H9 (cell line): ENCODE measurements at regions not wholly inside any gene's neighbourhood (a gene's known extent, or its start where the extent isn't known, plus 50 kb on each side); places are given as distances from the start of the nearest gene placed in this dataset.

Source experiments
- DNase-seq: peaks from one replicate; pipeline ENCODE4 v3.0.0-alpha.2; 2017
- H2AFZ ChIP-seq: one replicate; pipeline ENCODE4 v1.6.1; 2013; ENCODE audit warnings: mild to moderate bottlenecking, low read length, control low read depth, moderate library complexity
- H2AK5ac ChIP-seq: 2 replicates; pipeline ENCODE4 v1.6.1; 2013; ENCODE audit warnings: low read length, control low read depth, mixed read lengths; ENCODE audit not compliant: insufficient read length
- H2BK120ac ChIP-seq: one replicate; pipeline ENCODE4 v1.6.1; 2013; ENCODE audit warnings: low read depth, mild to moderate bottlenecking, low read length, control low read depth, inconsistent platforms; ENCODE audit not compliant: poor library complexity, severe bottlenecking
- H2BK12ac ChIP-seq: 2 replicates; pipeline ENCODE4 v1.6.1; 2013; ENCODE audit warnings: low read length, control low read depth, mixed read lengths, low read depth; ENCODE audit not compliant: insufficient read length
- H2BK15ac ChIP-seq: 2 replicates; pipeline ENCODE4 v1.6.1; 2013; ENCODE audit warnings: low read depth, low read length, control low read depth
- H2BK20ac ChIP-seq: one replicate; pipeline ENCODE4 v1.6.1; 2013; ENCODE audit warnings: low read depth, mild to moderate bottlenecking, low read length, control low read depth, inconsistent platforms; ENCODE audit not compliant: poor library complexity, severe bottlenecking
- H2BK5ac ChIP-seq: 2 replicates; pipeline ENCODE4 v1.6.1; 2013; ENCODE audit warnings: low read length, control low read depth, mixed read lengths; ENCODE audit not compliant: insufficient read length
- H3K14ac ChIP-seq: 2 replicates; pipeline ENCODE4 v1.6.1; 2013; ENCODE audit warnings: low read length, control low read depth; ENCODE audit not compliant: insufficient read depth
- H3K18ac ChIP-seq: 2 replicates; pipeline ENCODE4 v1.6.1; 2013; ENCODE audit warnings: low read depth, mild to moderate bottlenecking, mixed read lengths, low read length, control low read depth; ENCODE audit not compliant: insufficient read length
- H3K23ac ChIP-seq: 2 replicates; pipeline ENCODE4 v1.6.1; 2013; ENCODE audit warnings: low read length, control low read depth, mixed read lengths, low read depth; ENCODE audit not compliant: insufficient read length
- H3K23me2 ChIP-seq: 2 replicates; pipeline ENCODE4 v1.6.1; 2013; ENCODE audit warnings: low read depth, mild to moderate bottlenecking, mixed read lengths, low read length, control low read depth; ENCODE audit not compliant: insufficient read length, poor library complexity, severe bottlenecking
- H3K27ac ChIP-seq: 2 replicates; pipeline ENCODE4 v1.5.1; 2013; ENCODE audit warnings: low read length, control low read depth, mixed read lengths, low read depth; ENCODE audit not compliant: insufficient read length
- H3K27me3 ChIP-seq: 2 replicates; pipeline ENCODE4 v1.6.1; 2013; ENCODE audit warnings: low read length, control low read depth, inconsistent platforms; ENCODE audit not compliant: insufficient read depth
- H3K4ac ChIP-seq: 2 replicates; pipeline ENCODE4 v1.6.1; 2013; ENCODE audit warnings: low read depth, mild to moderate bottlenecking, control low read depth, inconsistent platforms, low read length, moderate library complexity
- H3K4me1 ChIP-seq: 2 replicates; pipeline ENCODE4 v1.6.1; 2013; ENCODE audit warnings: low read length, control low read depth, inconsistent platforms; ENCODE audit not compliant: insufficient read depth
- H3K4me2 ChIP-seq: 2 replicates; pipeline ENCODE4 v1.6.1; 2013; ENCODE audit warnings: low read length, control low read depth, mixed read lengths; ENCODE audit not compliant: insufficient read length, insufficient read depth
- H3K56ac ChIP-seq: 2 replicates; pipeline ENCODE4 v1.6.1; 2013; ENCODE audit warnings: low read depth, mild to moderate bottlenecking, mixed read lengths, low read length, control low read depth; ENCODE audit not compliant: insufficient read length
- H3K79me1 ChIP-seq: 2 replicates; pipeline ENCODE4 v1.6.1; 2013; ENCODE audit warnings: low read depth, mild to moderate bottlenecking, moderate library complexity, low read length, control low read depth, inconsistent platforms; ENCODE audit not compliant: insufficient read depth, poor library complexity, severe bottlenecking
- H3K79me2 ChIP-seq: 2 replicates; pipeline ENCODE4 v1.6.1; 2013; ENCODE audit warnings: low read length, control low read depth, inconsistent platforms; ENCODE audit not compliant: insufficient read depth
- H3K9ac ChIP-seq: 2 replicates; pipeline ENCODE4 v1.6.1; 2013; ENCODE audit warnings: low read length, control low read depth, mixed read lengths; ENCODE audit not compliant: insufficient read length; ENCODE audit errors: extremely low read depth
- H3K9me3 ChIP-seq: one replicate; pipeline ENCODE4 v1.6.1; 2013; ENCODE audit warnings: low read depth, low read length, inconsistent platforms; ENCODE audit not compliant: control insufficient read depth
- H3T11ph ChIP-seq: one replicate; pipeline ENCODE4 v1.6.1; 2013; ENCODE audit warnings: mild to moderate bottlenecking, low read length, control low read depth, inconsistent platforms
- H4K20me1 ChIP-seq: one replicate; pipeline ENCODE4 v1.6.1; 2013; ENCODE audit not compliant: control insufficient read depth, insufficient read length, insufficient read depth
- H4K5ac ChIP-seq: 2 replicates; pipeline ENCODE4 v1.6.1; 2013; ENCODE audit warnings: low read depth, mild to moderate bottlenecking, mixed read lengths, low read length, control low read depth; ENCODE audit not compliant: insufficient read length
- H4K8ac ChIP-seq: replicated peaks from 2 replicates; pipeline ENCODE4 v1.6.1; 2013; ENCODE audit warnings: low read length, control low read depth, mixed read lengths, low read depth; ENCODE audit not compliant: insufficient read length
- H4K91ac ChIP-seq: 2 replicates; pipeline ENCODE4 v1.6.1; 2013; ENCODE audit warnings: low read depth, mild to moderate bottlenecking, moderate library complexity, mixed read lengths, low read length, control low read depth; ENCODE audit not compliant: insufficient read length
- H3K27ac Mint-ChIP-seq, 3 experiments: 2 replicates in 2 of 3; 3 replicates in 1 of 3; pipeline ENCODE4 v1.8.0; 2020 to 2021; ENCODE audit warnings: mixed read lengths in 3 of 3, mild to moderate bottlenecking in 1 of 3, moderate library complexity in 1 of 3
- H3K27me3 Mint-ChIP-seq: 2 replicates; pipeline ENCODE4 v1.8.0; 2021; ENCODE audit warnings: low read depth, mild to moderate bottlenecking, moderate library complexity, mixed read lengths
- H3K36me3 Mint-ChIP-seq, 3 experiments: 2 replicates in 2 of 3; 3 replicates in 1 of 3; pipeline ENCODE4 v1.8.0; 2020 to 2021; ENCODE audit warnings: low read depth in 3 of 3, mixed read lengths in 3 of 3; ENCODE audit not compliant: insufficient read depth in 1 of 3
- H3K4me1 Mint-ChIP-seq, 2 experiments: 2 replicates each; pipeline ENCODE4 v1.8.0; 2020; ENCODE audit warnings: mixed read lengths in 2 of 2
- H3K4me3 Mint-ChIP-seq, 2 experiments: 2 replicates in 1 of 2; 3 replicates in 1 of 2; pipeline ENCODE4 v1.8.0; 2020 to 2021; ENCODE audit warnings: mild to moderate bottlenecking in 2 of 2, mixed read lengths in 2 of 2, moderate library complexity in 1 of 2
- H3K9me3 Mint-ChIP-seq, 2 experiments: 2 replicates in 1 of 2; 3 replicates in 1 of 2; pipeline ENCODE4 v1.8.0; 2020; ENCODE audit warnings: mild to moderate bottlenecking in 2 of 2, mixed read lengths in 2 of 2, moderate library complexity in 1 of 2
- CTCF ChIP-seq: fragments of 200-600 bp; sonication (generic); conservative IDR thresholded peaks from 3 replicates; pipeline ENCODE4 v1.8.0; 2021; ENCODE audit warnings: antibody characterized with exemption, mild to moderate bottlenecking
- WGBS: extraction: QIAGEN DNeasy Blood & Tissue Kit; methylation state at CpG from one replicate; pipeline ENCODE4 v1.1.7; 2013; ENCODE audit warnings: missing lambda C conversion rate, low lambda C conversion rate, mixed read lengths; ENCODE audit not compliant: insufficient read length; ENCODE audit errors: extremely low coverage; 5-methylcytosine and 5-hydroxymethylcytosine counted together

DNA sequence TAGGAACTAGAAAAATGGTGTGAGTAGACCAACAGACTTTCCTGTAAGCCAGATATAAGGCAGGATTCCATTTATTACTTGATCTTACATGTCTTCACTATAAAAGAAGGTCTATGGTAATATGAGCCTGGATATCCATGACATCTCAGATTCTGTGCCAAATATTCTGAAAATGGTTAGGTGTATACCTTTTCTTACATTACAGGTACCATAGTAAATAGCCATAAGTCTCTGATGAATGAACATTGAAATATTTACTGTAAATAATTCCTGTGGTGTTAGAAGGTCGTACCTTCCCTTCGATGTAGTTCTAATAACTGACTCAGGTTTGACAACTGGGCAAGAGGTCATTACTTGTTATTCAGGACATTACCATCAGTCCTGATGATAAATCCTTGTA is 657.9 kb downstream of the BRINP3 start:
- H3K4me2 ChIP-seq, result no peak overlapping the region
- Mint-ChIP-seq H3K4me3 (no peak overlapping the region), H3K36me3 (no peaks in the 10 kb centered on the region), H3K9me3 (no peaks in the 10 kb centered on the region), H3K27ac (no peak overlapping the region), H3K4me1 (peaks cover 7 to 13% of the 10 kb centered on the region in 2 experiments; a peak in 3 of 4 replicates), H3K27me3 (no peaks in the 10 kb centered on the region)
- DNase-seq, result no peak
- no peak overlapping the region for H2BK5ac ChIP-seq
- no peak overlapping the region for H3K56ac ChIP-seq
- no peak overlapping the region for H3K18ac ChIP-seq
- H3K4ac ChIP-seq, result no peak overlapping the region
- no peak overlapping the region for H4K91ac ChIP-seq
- H4K8ac ChIP-seq, result no peak overlapping the region
- H2BK120ac ChIP-seq, result no peak overlapping the region
- no peaks in the 10 kb centered on the region for H3K79me1 ChIP-seq
- no peaks in the 10 kb centered on the region for H3K27me3 ChIP-seq
- H3K14ac ChIP-seq, result no peak overlapping the region
- no peak overlapping the region for H2AK5ac ChIP-seq
- WGBS, result no CpG with 5 or more reads among the region's 2 CpGs
- H2BK20ac ChIP-seq, result no peak overlapping the region
- H4K20me1 ChIP-seq, result no peaks in the 10 kb centered on the region
- H3K9me3 ChIP-seq, result no peaks in the 10 kb centered on the region
- H3K23ac ChIP-seq, result no peak overlapping the region
- no peaks in the 10 kb centered on the region for H3K79me2 ChIP-seq
- no peak overlapping the region for H4K5ac ChIP-seq
- H3K27ac ChIP-seq, result no peak overlapping the region
- no peak overlapping the region for H2BK12ac ChIP-seq
- H3K4me1 ChIP-seq, result no peaks in the 10 kb centered on the region
- no peak overlapping the region for H3K9ac ChIP-seq
- no peak overlapping the region for H3T11ph ChIP-seq
- H2AFZ ChIP-seq, result no peak overlapping the region
- no peak overlapping the region for H2BK15ac ChIP-seq
- TF ChIP-seq CTCF, result no peak
- H3K23me2 ChIP-seq, result no peaks in the 10 kb centered on the region
